ENCODE measurements at regions not wholly inside any gene's neighbourhood (a gene's known extent, or its start where the extent isn't known, plus 50 kb on each side); places are given as distances from the start of the nearest gene placed in this dataset.

- no peak overlapping the region for H3K4me3 Mint-ChIP-seq (ENCODE audit: low read depth)
- H3K36me3 Mint-ChIP-seq (ENCODE audit: insufficient read depth) = peaks cover 14% of the 10 kb centered on the region
- H3K4me1 Mint-ChIP-seq (ENCODE audit: low read depth) = no peaks in the 10 kb centered on the region
- H3K9me3 Mint-ChIP-seq (ENCODE audit: low read depth) = no peaks in the 10 kb centered on the region
- H3K27me3 Mint-ChIP-seq = no peaks in the 10 kb centered on the region
- TF ChIP-seq, protein P1, sequence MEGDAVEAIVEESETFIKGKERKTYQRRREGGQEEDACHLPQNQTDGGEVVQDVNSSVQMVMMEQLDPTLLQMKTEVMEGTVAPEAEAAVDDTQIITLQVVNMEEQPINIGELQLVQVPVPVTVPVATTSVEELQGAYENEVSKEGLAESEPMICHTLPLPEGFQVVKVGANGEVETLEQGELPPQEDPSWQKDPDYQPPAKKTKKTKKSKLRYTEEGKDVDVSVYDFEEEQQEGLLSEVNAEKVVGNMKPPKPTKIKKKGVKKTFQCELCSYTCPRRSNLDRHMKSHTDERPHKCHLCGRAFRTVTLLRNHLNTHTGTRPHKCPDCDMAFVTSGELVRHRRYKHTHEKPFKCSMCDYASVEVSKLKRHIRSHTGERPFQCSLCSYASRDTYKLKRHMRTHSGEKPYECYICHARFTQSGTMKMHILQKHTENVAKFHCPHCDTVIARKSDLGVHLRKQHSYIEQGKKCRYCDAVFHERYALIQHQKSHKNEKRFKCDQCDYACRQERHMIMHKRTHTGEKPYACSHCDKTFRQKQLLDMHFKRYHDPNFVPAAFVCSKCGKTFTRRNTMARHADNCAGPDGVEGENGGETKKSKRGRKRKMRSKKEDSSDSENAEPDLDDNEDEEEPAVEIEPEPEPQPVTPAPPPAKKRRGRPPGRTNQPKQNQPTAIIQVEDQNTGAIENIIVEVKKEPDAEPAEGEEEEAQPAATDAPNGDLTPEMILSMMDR (IDR thresholded peaks at IDR 0.05; ENCODE audit: unreplicated experiment) = no peak
- DNase-seq (ENCODE audit: low spot score, unreplicated experiment) = no peak
- no peak overlapping the region for H3K27ac Mint-ChIP-seq
Measured at GRCh38 chr11:71101606-71102005, 150.8 kb downstream of the SHANK2 start.

DNA sequence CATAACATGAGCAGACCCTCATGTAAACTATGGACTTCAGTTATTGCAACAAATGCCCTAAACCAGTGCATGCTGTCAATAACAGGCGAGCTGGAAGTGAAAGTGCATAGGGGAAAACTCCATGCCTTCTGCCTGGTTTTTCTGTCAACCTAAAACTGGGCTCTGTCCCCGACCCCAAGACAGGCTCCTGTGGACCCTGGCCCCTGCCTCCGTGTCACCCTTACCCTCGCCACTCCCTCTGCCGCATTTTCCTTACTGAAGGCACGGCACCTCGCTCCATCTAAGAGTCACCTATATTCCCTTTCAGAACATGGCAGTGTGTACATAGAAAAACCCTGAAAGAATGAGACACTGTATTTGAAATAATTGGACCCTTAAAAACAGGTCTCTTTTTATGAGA lies 151.3 kb downstream of the SHANK2 start:
- peaks cover 14% of the 10 kb centered on the region for H3K36me3 Mint-ChIP-seq (ENCODE audit: insufficient read depth)
- no peaks in the 10 kb centered on the region for H3K4me1 Mint-ChIP-seq (ENCODE audit: low read depth)
- no peaks in the 10 kb centered on the region for H3K27me3 Mint-ChIP-seq
- no peak overlapping the region for H3K4me3 Mint-ChIP-seq (ENCODE audit: low read depth)
- TF ChIP-seq, protein P1 (IDR thresholded peaks at IDR 0.05; ENCODE audit: unreplicated experiment) = no peak
- DNase-seq (ENCODE audit: low spot score, unreplicated experiment) = no peak
- no peak overlapping the region for H3K27ac Mint-ChIP-seq
- H3K9me3 Mint-ChIP-seq (ENCODE audit: low read depth) = no peaks in the 10 kb centered on the region

DNA sequence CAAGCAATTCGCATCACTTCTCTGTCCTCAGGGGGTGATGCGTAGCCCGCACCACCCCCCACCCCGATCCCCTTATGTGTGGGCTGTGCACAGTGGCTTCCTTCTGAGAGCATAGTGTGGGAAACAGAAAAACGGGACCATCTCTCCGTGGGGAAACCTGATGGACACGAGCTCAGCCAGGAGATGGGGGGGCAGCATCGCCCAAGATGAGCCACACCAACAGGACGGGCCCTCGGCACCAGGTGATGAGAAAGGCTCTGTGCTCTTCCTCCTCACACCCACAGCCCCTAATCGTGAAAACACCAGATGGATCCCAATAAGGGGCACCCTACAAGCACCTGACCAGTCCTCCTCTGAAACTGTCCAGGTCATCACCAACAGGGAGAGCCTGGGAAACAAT lies 153.6 kb downstream of the SHANK2 start:
- TF ChIP-seq, protein P1 (IDR thresholded peaks at IDR 0.05; ENCODE audit: unreplicated experiment) = no peak
- H3K4me1 Mint-ChIP-seq (ENCODE audit: low read depth) = no peaks in the 10 kb centered on the region
- H3K27ac Mint-ChIP-seq = no peak overlapping the region
- no peaks in the 10 kb centered on the region for H3K27me3 Mint-ChIP-seq
- H3K36me3 Mint-ChIP-seq (ENCODE audit: insufficient read depth) = peaks cover 16% of the 10 kb centered on the region
- DNase-seq (ENCODE audit: low spot score, unreplicated experiment) = no peak
- H3K9me3 Mint-ChIP-seq (ENCODE audit: low read depth) = no peaks in the 10 kb centered on the region
- H3K4me3 Mint-ChIP-seq (ENCODE audit: low read depth) = no peak overlapping the region

- peaks cover 18% of the 10 kb centered on the region for H3K36me3 Mint-ChIP-seq (ENCODE audit: insufficient read depth)
- no peak for DNase-seq (ENCODE audit: low spot score, unreplicated experiment)
- H3K27ac Mint-ChIP-seq = no peak overlapping the region
- no peaks in the 10 kb centered on the region for H3K4me1 Mint-ChIP-seq (ENCODE audit: low read depth)
- TF ChIP-seq, protein P1 (IDR thresholded peaks at IDR 0.05; ENCODE audit: unreplicated experiment) = no peak
- H3K4me3 Mint-ChIP-seq (ENCODE audit: low read depth) = no peak overlapping the region
- no peaks in the 10 kb centered on the region for H3K27me3 Mint-ChIP-seq
- H3K9me3 Mint-ChIP-seq (ENCODE audit: low read depth) = no peaks in the 10 kb centered on the region
Measured at GRCh38 chr11:71097506-71098240, 154.7 kb downstream of the SHANK2 start.

DNA sequence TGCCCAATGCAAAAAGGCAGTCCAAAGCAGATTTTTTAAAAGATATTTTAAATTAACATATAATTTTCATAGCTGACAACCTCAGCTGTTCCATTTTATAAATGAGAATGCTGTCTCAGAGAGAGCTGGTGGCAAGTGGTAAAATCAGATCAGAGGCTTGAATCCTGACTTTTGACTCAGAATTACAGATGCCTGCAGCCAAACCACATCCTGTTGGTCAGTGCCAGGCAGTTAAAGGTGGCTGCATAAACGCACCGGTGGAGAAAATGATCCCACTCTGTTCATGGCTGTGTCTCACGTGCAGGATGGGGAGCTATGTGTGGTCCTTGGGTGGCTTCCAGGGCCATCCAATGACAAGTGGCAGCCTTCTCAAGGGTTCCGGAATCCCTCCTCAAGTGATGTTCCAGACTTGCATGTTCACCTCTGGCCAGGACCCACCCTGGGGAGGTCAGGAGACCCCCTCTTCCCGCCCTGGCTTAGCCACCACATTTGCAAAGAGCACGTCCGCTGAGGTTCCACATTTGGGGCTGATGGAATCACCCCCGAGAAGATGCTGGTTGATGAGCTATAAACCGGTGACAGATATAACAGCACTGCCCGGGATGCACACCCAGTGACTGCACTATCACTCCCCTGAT lies 155.5 kb downstream of the SHANK2 start:
- no peak overlapping the region for H3K4me3 Mint-ChIP-seq (ENCODE audit: low read depth)
- H3K27me3 Mint-ChIP-seq = no peaks in the 10 kb centered on the region
- H3K4me1 Mint-ChIP-seq (ENCODE audit: low read depth) = no peaks in the 10 kb centered on the region
- H3K9me3 Mint-ChIP-seq (ENCODE audit: low read depth) = no peaks in the 10 kb centered on the region
- no peak overlapping the region for H3K27ac Mint-ChIP-seq
- DNase-seq (ENCODE audit: low spot score, unreplicated experiment) = no peak
- TF ChIP-seq, protein P1 (IDR thresholded peaks at IDR 0.05; ENCODE audit: unreplicated experiment) = no peak
- H3K36me3 Mint-ChIP-seq (ENCODE audit: insufficient read depth) = peaks cover 19% of the 10 kb centered on the region
